ENCODE measurements at regions not wholly inside any gene's neighbourhood (a gene's known extent, or its start where the extent isn't known, plus 50 kb on each side); places are given as distances from the start of the nearest gene placed in this dataset.

DNA sequence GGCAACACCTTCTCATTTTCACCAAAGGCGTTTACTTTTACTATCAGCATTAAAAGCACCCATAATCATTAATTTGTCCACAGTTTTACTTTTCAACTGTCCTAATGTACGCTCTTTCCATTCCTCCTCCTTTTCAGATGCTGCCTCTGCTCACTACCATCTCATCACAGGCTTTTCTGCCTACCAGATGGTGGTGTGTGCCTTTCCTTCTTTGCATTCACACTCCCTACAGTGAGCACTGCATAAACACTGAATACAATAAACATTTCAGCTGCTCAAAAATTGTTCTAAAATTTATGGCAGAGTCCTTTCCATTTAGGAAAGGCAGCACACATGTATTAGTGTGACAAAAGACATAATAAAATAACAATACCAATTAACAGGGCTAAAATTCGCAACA lies 435.7 kb downstream of the GXYLT1 start:
- Histone ChIP-seq H3K4me1 (replicated peaks in 1 of 2; ENCODE audit: control insufficient read depth in 2 of 2, insufficient read depth in 2 of 2, low read length in 2 of 2) (no peaks in the 10 kb centered on the region), H3K9me3 (replicated peaks; ENCODE audit: control insufficient read depth, insufficient read depth, low read depth, low read length) (no peaks in the 10 kb centered on the region), H3K27ac (ENCODE audit: extremely low read depth, low read depth, low read length) (no peak overlapping the region), H3K36me3 (ENCODE audit: control insufficient read depth, insufficient read depth, low read length) (no peaks in the 10 kb centered on the region), H3K79me2 (ENCODE audit: control insufficient read depth, insufficient read depth, low read length) (no peaks in the 10 kb centered on the region), H3K4me3 (no peak overlapping the region), H3K9me1 (ENCODE audit: control insufficient read depth, insufficient read depth, low read length) (no peaks in the 10 kb centered on the region), H2AFZ (ENCODE audit: low read depth, low read length) (no peak overlapping the region), H3K4me2 (ENCODE audit: insufficient read depth, low read length) (no peak overlapping the region), H3K27me3 (ENCODE audit: control insufficient read depth in 2 of 2, insufficient read depth in 2 of 2, low read length in 2 of 2) (no peaks in the 10 kb centered on the region), H4K20me1 (replicated peaks; ENCODE audit: control insufficient read depth, insufficient read depth, low read length) (no peaks in the 10 kb centered on the region), H3K9ac (ENCODE audit: insufficient read depth in 1 of 2, low read depth in 2 of 2, low read length in 2 of 2) (no peak overlapping the region)
- WGBS (ENCODE audit: insufficient coverage, low coverage, missing lambda C conversion rate) = 2% methylated on average over 3 of the region's 3 CpGs
- ChIA-PET POLR2A (no interaction called here), CTCF (ENCODE audit: low intra/inter-chr PET ratio) (no interaction called here)
- in situ Hi-C loops (cut with MboI) (no loop called here), intact Hi-C loops (cut with micrococcal nuclease) (no loop called here)
- BruUV-seq (replicated peaks) = no TSS peak
- TF ChIP-seq NR2F6 (CRISPR knock-in tag; IDR thresholded peaks at IDR 0.05) (no peak), STAT5B (CRISPR knock-in tag; IDR thresholded peaks at IDR 0.05) (no peak), ZNF311 (CRISPR knock-in tag; IDR thresholded peaks at IDR 0.05) (no peak), BACH1 (tag; IDR thresholded peaks at IDR 0.05) (no peak), NUFIP1 (IDR thresholded peaks at IDR 0.05; ENCODE audit: partially characterized antibody) (no peak), CC2D1A (IDR thresholded peaks at IDR 0.05) (no peak), NKRF (IDR thresholded peaks at IDR 0.05; ENCODE audit: borderline replicate concordance) (no peak), MLLT1 (IDR thresholded peaks at IDR 0.05) (no peak), ELK1 (CRISPR knock-in tag; IDR thresholded peaks at IDR 0.05) (no peak)
- no peak for DNase-seq (ENCODE audit: extremely low read depth in 1 of 4, low spot score in 3 of 4)
- no peak for ATAC-seq
- no peak for FAIRE-seq

Measured in K562 (cell line).